Fibroblast of the aortic adventitia (primary cell): ENCODE measurements at regions not wholly inside any gene's neighbourhood (a gene's known extent, or its start where the extent isn't known, plus 50 kb on each side); places are given as distances from the start of the nearest gene placed in this dataset.

Experiments used
- DNase-seq: peaks from one replicate; pipeline ENCODE4 v3.0.0-alpha.2; 2010; ENCODE audit warnings: low read depth
- H3K4me3 ChIP-seq: 2 replicates; pipeline ENCODE4 v1.5.1; 2011; ENCODE audit warnings: low read depth, mild to moderate bottlenecking, control low read depth, low read length, moderate library complexity
- TF ChIP-seq, protein P1 (sequence below): IDR thresholded peaks from 2 replicates; pipeline ENCODE4 v1.5.1; 2011; ENCODE audit warnings: mild to moderate bottlenecking, low read length, control low read depth, inconsistent platforms; ENCODE audit not compliant: insufficient read depth

DNA sequence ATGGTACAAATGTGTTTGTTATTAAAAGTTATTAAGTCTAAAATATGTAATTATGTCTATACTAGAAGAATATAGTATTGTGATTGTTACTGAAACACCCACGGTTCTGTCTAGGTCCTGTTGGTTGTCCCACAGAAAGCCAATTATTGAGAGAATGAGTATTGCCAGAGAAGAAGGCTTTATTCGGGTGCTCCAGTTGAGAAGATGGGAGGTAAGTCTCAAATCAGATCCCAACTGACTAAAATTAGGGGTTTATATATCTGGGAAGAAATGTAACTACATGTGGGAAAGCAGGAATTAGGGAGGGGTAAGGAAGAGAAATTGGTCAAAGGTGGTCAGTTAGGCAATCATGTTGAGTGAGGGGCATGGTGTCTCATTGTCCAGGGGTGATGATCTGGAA, 798.4 kb downstream of the PCDH17 start:
- DNase-seq, result no peak
- H3K4me3 ChIP-seq, result no peak overlapping the region
- TF ChIP-seq, protein P1, sequence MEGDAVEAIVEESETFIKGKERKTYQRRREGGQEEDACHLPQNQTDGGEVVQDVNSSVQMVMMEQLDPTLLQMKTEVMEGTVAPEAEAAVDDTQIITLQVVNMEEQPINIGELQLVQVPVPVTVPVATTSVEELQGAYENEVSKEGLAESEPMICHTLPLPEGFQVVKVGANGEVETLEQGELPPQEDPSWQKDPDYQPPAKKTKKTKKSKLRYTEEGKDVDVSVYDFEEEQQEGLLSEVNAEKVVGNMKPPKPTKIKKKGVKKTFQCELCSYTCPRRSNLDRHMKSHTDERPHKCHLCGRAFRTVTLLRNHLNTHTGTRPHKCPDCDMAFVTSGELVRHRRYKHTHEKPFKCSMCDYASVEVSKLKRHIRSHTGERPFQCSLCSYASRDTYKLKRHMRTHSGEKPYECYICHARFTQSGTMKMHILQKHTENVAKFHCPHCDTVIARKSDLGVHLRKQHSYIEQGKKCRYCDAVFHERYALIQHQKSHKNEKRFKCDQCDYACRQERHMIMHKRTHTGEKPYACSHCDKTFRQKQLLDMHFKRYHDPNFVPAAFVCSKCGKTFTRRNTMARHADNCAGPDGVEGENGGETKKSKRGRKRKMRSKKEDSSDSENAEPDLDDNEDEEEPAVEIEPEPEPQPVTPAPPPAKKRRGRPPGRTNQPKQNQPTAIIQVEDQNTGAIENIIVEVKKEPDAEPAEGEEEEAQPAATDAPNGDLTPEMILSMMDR, result no peak

DNA sequence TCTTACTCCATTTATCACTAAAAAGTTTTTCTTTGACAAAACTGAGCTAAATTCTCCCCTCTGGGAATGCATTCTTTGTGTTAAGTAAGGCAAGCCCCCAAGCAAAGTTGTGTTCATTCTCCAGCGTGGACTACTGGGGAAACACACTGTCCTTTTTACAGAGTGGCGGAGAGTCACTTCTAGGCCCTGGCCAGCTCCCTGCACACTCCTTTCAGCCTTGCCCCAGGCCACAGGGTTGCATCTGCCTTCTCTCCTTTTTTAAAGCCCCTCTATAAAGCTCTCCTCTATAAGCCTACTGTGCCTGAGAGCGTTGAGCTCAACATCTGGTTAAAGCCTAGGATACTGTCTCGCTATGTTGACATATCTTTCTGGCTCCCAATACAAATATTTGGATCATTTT, 803.4 kb downstream of the PCDH17 start:
- DNase-seq, result no peak
- TF ChIP-seq, protein P1, result no peak
- H3K4me3 ChIP-seq, result no peak overlapping the region

DNA sequence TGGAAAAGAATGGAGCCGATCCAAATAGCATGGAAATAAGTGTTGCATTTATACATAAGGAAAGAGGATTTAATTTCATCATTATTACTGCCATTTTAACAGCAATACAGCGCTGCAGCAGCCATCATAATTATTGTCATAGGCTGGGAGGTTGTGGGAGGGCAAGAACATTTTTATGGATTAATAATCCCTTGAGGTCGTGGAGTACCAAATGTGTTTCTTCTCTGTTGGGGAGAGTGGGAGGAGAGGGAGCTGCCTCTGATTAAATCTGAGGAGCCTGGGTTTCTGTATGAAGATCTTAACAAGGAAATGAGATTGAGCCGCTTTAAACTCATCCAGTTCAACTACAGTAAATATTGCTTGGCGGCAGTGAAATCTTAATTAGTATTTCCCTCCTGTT, 805.9 kb downstream of the PCDH17 start:
- TF ChIP-seq, protein P1, result no peak
- H3K4me3 ChIP-seq, result no peak overlapping the region
- no peak for DNase-seq

DNA sequence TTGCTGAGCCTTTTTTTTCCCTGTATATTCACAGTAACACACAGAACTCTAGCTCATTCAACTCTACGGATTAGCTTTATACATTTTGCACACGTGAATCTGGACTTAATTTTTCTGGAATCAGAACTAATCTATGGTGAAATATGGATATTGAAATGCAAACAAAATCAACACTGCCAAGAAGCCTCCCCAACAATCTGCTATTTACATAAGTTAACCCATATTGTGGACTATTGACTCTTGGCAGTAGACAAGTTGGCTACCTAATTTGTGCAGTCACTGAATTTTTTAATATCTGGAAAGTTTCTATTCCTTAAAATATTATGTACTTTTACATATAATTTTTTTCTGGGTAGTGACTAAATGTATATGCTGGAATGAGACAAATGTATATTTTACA, 815.4 kb downstream of the PCDH17 start:
- H3K4me3 ChIP-seq, result no peak overlapping the region
- TF ChIP-seq, protein P1, result no peak

DNA sequence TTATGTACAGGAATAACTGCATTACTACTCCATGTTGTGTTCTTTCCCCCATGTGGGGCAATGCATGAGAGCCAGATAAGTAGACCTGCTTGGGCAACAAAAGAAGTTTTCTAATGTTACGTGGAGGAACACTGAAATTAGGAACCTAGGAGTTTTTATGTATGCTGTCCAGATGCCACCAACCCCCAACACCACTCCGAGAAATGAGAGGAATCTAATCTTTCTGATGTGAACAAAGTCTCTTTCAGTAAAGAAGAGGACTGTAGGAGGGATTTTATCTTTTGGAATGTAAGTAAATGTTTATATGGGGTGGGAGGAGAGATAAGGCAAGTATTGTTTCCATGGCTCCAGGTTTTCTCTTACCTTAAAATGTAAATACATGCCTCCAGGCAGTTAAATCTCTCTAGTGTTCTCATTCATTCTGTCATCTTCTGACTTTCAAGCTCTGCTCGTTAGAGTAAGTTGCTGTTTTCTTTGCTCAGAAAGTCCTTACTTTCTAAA, 820.6 kb downstream of the PCDH17 start:
- no peak overlapping the region for H3K4me3 ChIP-seq
- DNase-seq, result no peak
- TF ChIP-seq, protein P1, result no peak

More for the DNA sequence above, 815.4 kb downstream of the PCDH17 start:
- no peak for DNase-seq

DNA sequence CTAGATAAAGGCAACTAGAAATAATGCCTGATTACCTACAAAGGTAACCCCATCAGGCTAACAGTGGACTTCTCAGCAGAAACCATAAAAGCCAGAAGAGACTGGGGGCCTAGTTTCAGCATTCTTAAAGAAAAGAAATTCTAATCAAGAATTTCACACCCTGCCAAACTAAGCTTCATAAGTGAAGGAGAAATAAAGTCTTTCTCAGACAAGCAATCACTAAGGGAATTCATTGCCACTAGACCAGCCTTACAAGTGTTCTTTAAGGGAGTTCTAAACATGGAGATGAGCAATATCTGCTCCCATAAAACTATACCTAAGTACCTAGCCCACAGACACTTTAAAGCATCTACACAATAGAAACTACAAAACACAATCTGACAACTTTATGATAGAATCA, 823.5 kb downstream of the PCDH17 start:
- TF ChIP-seq, protein P1, result no peak
- no peak for DNase-seq
- no peak overlapping the region for H3K4me3 ChIP-seq

DNA sequence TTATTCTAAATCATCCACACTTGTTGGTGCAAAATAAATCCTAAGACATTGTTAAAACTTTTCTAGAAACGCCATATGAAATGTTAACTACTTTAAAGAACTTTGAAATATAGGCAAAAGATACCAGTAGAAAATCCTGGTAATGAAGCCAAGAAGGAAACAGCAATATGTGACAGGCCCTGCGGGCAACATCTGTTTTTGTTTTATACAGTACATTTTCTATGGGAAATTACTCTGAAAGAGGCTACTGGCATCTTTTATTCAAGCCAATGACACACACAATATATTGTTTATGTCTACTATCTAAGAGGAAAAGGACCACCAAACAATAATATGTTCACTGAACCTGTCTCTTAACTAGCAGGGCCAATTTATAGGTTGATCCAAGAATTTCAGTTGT, 829.7 kb downstream of the PCDH17 start:
- no peak overlapping the region for H3K4me3 ChIP-seq
- TF ChIP-seq, protein P1, result no peak
- DNase-seq, result no peak
